ENCODE measurements at regions not wholly inside any gene's neighbourhood (a gene's known extent, or its start where the extent isn't known, plus 50 kb on each side); places are given as distances from the start of the nearest gene placed in this dataset.

DNA sequence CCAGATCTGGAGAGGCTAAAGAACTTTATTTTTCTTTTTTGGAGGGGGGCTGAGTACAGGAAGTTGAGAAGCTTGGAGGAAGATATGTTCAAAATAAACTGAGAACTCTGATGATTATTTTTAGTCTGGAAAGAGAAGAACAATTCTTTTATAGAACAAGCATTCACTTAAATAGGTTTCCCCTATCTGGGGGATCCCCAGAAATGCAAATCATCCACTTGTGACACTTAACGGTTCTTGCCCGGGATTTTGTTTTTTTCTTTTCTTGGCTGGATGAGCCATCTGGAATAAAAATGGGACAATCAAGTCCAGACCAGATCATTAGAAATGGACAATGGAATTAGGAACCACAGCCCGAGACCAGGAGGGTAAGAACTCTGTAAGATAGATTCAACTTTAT, 95.9 kb upstream of the EGR2 start:
- no peak overlapping the region for H3K4me3 ChIP-seq (replicated peaks in 1 of 2; ENCODE audit: low read depth in 2 of 2, low read length in 2 of 2)
- DNase-seq (ENCODE audit: low read depth in 2 of 2), result no peak
- TF ChIP-seq, protein P1, sequence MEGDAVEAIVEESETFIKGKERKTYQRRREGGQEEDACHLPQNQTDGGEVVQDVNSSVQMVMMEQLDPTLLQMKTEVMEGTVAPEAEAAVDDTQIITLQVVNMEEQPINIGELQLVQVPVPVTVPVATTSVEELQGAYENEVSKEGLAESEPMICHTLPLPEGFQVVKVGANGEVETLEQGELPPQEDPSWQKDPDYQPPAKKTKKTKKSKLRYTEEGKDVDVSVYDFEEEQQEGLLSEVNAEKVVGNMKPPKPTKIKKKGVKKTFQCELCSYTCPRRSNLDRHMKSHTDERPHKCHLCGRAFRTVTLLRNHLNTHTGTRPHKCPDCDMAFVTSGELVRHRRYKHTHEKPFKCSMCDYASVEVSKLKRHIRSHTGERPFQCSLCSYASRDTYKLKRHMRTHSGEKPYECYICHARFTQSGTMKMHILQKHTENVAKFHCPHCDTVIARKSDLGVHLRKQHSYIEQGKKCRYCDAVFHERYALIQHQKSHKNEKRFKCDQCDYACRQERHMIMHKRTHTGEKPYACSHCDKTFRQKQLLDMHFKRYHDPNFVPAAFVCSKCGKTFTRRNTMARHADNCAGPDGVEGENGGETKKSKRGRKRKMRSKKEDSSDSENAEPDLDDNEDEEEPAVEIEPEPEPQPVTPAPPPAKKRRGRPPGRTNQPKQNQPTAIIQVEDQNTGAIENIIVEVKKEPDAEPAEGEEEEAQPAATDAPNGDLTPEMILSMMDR (IDR thresholded peaks at IDR 0.05; ENCODE audit: low read depth, low read length), result no peak

DNA sequence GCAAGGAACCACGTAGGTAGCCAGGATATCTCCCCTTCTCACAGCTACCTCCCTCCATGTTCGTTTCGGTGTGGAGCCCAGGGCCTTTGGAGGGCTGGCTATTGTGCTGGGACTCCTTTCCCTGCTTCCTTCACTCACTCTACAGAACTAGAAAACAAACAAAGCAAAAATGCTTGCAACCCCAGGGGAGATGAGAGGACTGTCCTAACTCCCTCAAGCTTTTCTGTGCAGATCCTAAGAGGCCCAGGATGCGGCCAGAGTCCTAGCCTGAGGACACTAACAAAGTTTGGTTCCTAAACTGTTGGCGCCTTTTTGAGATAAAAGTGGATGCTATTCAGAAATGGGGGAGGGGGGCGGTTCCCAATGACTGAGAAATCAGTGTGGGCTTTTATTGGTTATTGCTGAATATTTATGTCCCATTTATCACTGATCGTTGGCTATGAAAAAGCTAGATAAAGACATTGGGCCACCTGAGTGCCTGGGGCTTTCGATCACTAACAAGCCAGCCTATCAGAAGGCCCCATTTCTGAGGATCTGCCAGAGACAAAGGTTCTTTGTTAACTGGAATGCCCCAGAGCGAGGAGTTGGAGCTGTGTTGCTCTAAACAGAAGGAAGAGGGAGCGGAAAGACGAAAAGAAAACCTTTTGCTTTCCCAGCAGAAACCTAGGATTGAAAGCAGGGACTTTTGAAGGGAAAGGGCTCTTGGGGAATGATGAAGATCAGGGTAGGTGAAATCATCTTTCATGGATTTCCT, 95.2 kb upstream of the EGR2 start:
- H3K4me3 ChIP-seq (replicated peaks in 1 of 2; ENCODE audit: low read depth in 2 of 2, low read length in 2 of 2), result no peak overlapping the region
- TF ChIP-seq, protein P1 (IDR thresholded peaks at IDR 0.05; ENCODE audit: low read depth, low read length), result no peak
- peak in 1 of 2 donors; percentile 21 for DNase-seq (ENCODE audit: low read depth in 2 of 2)

DNA sequence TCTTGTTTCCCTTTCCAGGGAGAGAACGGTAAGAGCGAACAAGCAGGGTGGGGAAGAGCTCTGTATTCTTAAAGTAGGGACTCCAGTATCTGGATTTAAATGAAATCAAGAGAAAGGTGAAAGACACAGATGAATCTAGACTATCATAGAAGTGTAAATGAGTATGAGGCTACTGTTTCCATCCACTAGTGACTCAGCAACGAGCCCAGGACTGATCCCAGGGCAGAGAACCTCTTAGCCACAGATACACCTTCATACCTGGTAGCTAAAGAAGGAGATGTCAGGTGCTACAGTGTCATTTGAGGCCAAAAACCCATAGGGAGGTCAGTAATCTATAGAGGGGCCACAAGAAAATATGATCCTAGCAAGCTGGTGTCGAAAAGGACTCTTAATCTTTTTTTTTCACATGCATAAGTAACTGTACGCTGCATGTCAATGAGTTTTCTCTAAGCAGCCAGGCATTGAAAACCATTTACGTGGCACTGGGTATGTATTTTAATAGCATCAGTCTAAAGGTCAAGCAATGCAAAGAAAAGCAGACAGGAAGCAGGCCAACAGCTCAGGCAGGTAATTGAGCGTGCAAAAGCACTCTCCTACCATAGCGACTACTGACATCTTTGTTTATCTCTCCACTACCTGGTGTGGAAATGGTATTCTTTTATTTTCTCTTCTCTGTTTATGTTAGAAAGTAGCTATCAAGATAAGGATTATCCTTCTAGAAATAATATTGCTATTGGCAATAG, 91.5 kb upstream of the EGR2 start:
- no peak overlapping the region for H3K4me3 ChIP-seq (replicated peaks in 1 of 2; ENCODE audit: low read depth in 2 of 2, low read length in 2 of 2)
- TF ChIP-seq, protein P1 (IDR thresholded peaks at IDR 0.05; ENCODE audit: low read depth, low read length), result no peak
- no peak for DNase-seq (ENCODE audit: low read depth in 2 of 2)

GRCh38 chr10:62904281-62904875, 88.2 kb upstream of the EGR2 start:
- TF ChIP-seq, protein P1 (IDR thresholded peaks at IDR 0.05; ENCODE audit: low read depth, low read length), result no peak
- DNase-seq (ENCODE audit: low read depth in 2 of 2), result no peak
- no peak overlapping the region for H3K4me3 ChIP-seq (replicated peaks in 1 of 2; ENCODE audit: low read depth in 2 of 2, low read length in 2 of 2)

- peak; percentile 92 to 93 for DNase-seq (ENCODE audit: low read depth in 2 of 2)
- H3K4me3 ChIP-seq (replicated peaks in 1 of 2; ENCODE audit: low read depth in 2 of 2, low read length in 2 of 2), result no peak overlapping the region
- TF ChIP-seq, protein P1 (IDR thresholded peaks at IDR 0.05; ENCODE audit: low read depth, low read length), result no peak
These were observed 87.7 kb upstream of the EGR2 start for GRCh38 chr10:62903828-62904227.

- peak in 1 of 2 donors; percentile 23 for DNase-seq (ENCODE audit: low read depth in 2 of 2)
- H3K4me3 ChIP-seq (replicated peaks in 1 of 2; ENCODE audit: low read depth in 2 of 2, low read length in 2 of 2), result no peak overlapping the region
- TF ChIP-seq, protein P1 (IDR thresholded peaks at IDR 0.05; ENCODE audit: low read depth, low read length), result no peak
These were observed 84.8 kb upstream of the EGR2 start for GRCh38 chr10:62900829-62901571.
